CD14-positive monocyte (primary cell): ENCODE measurements at regions not wholly inside any gene's neighbourhood (a gene's known extent, or its start where the extent isn't known, plus 50 kb on each side); places are given as distances from the start of the nearest gene placed in this dataset.

ENCODE experiments used
- DNase-seq, 3 donors: peaks; one replicate each; pipeline ENCODE4 v3.0.0-alpha.2; 2011 to 2022
- H2AFZ ChIP-seq: 2 replicates; pipeline ENCODE4 v1.6.0; 2012; ENCODE audit warnings: mild to moderate bottlenecking, low read depth, low read length, inconsistent platforms; ENCODE audit not compliant: insufficient read depth, poor library complexity, severe bottlenecking
- H3K27ac ChIP-seq, 2 donors: 1 replicate in 1 of 2; 2 replicates in 1 of 2; pipeline ENCODE4 v1.5.1; 2012 to 2013; ENCODE audit warnings: low read length in 2 of 2, control low read depth in 1 of 2, inconsistent platforms in 1 of 2, low read depth in 1 of 2, mild to moderate bottlenecking in 1 of 2
- H3K27me3 ChIP-seq, 2 donors: one replicate each; pipeline versions ENCODE4 v1.6.0 to v1.6.1; 2011 to 2013; ENCODE audit warnings: low read length in 2 of 2; ENCODE audit not compliant: control insufficient read depth in 2 of 2, insufficient read depth in 2 of 2
- H3K36me3 ChIP-seq, 2 donors: replicated peaks in 1 of 2; 1 replicate in 1 of 2; 2 replicates in 1 of 2; pipeline versions ENCODE4 v1.5.1 to v1.6.1; 2012 to 2013; ENCODE audit warnings: low read length in 2 of 2, control low read depth in 1 of 2, inconsistent platforms in 1 of 2, mild to moderate bottlenecking in 1 of 2; ENCODE audit not compliant: insufficient read depth in 2 of 2, control insufficient read depth in 1 of 2
- H3K4me1 ChIP-seq, 2 donors: 1 replicate in 1 of 2; 2 replicates in 1 of 2; pipeline versions ENCODE4 v1.5.1 to v1.6.1; 2012 to 2013; ENCODE audit warnings: low read length in 2 of 2, control low read depth in 1 of 2, inconsistent platforms in 1 of 2, mild to moderate bottlenecking in 1 of 2, moderate library complexity in 1 of 2; ENCODE audit not compliant: insufficient read depth in 2 of 2, control insufficient read depth in 1 of 2
- H3K4me2 ChIP-seq: replicated peaks from 2 replicates; pipeline ENCODE3; 2012; ENCODE audit warnings: low read length, moderate library complexity, mild to moderate bottlenecking; ENCODE audit not compliant: poor library complexity, severe bottlenecking; ENCODE audit errors: extremely low read depth
- H3K4me3 ChIP-seq, 3 experiments: fragments of 200-600 bp in 1 of 3; sonication (generic) in 1 of 3; replicated peaks in 1 of 3; 1 replicate in 2 of 3; 2 replicates in 1 of 3; pipeline ENCODE4 v1.5.1; 2011 to 2013; ENCODE audit warnings: low read length in 3 of 3, mild to moderate bottlenecking in 3 of 3, control low read depth in 2 of 3, low read depth in 2 of 3, inconsistent platforms in 1 of 3, moderate library complexity in 1 of 3
- H3K79me2 ChIP-seq: 2 replicates; pipeline ENCODE4 v1.6.0; 2012; ENCODE audit warnings: mild to moderate bottlenecking, control low read depth, inconsistent platforms, low read length, moderate library complexity; ENCODE audit not compliant: insufficient read depth
- H3K9ac ChIP-seq: 2 replicates; pipeline ENCODE4 v1.6.0; 2017; ENCODE audit warnings: low read length, mild to moderate bottlenecking; ENCODE audit not compliant: insufficient read depth, poor library complexity, severe bottlenecking
- H3K9me3 ChIP-seq, 2 donors: replicated peaks in 1 of 2; 1 replicate in 1 of 2; 2 replicates in 1 of 2; pipeline versions ENCODE4 v1.5.1 to v1.6.1; 2012 to 2013; ENCODE audit warnings: low read length in 2 of 2, control low read depth in 1 of 2; ENCODE audit not compliant: control insufficient read depth in 1 of 2, insufficient read depth in 1 of 2
- H4K20me1 ChIP-seq: 2 replicates; pipeline ENCODE4 v1.6.0; 2012; ENCODE audit warnings: mild to moderate bottlenecking, low read length, control low read depth, moderate library complexity; ENCODE audit not compliant: insufficient read depth
- H3K27ac Mint-ChIP-seq, 7 donors: one replicate each; pipeline ENCODE4 v1.8.0; 2020; ENCODE audit warnings: mild to moderate bottlenecking in 7 of 7, mixed read lengths in 7 of 7, moderate library complexity in 6 of 7, inconsistent platforms in 2 of 7
- H3K27me3 Mint-ChIP-seq, 3 donors: one replicate each; pipeline ENCODE4 v1.8.0; 2021 to 2022; ENCODE audit warnings: low read depth in 3 of 3, mild to moderate bottlenecking in 3 of 3, mixed read lengths in 3 of 3, moderate library complexity in 3 of 3, inconsistent platforms in 1 of 3
- H3K36me3 Mint-ChIP-seq, 2 donors: one replicate each; pipeline ENCODE4 v1.8.0; 2020; ENCODE audit warnings: mixed read lengths in 2 of 2, inconsistent platforms in 1 of 2, mild to moderate bottlenecking in 1 of 2
- H3K4me1 Mint-ChIP-seq: one replicate; pipeline ENCODE4 v1.8.0; 2020; ENCODE audit warnings: mild to moderate bottlenecking, mixed read lengths
- H3K4me3 Mint-ChIP-seq, 2 donors: one replicate each; pipeline ENCODE4 v1.8.0; 2020; ENCODE audit warnings: mild to moderate bottlenecking in 2 of 2, mixed read lengths in 2 of 2, moderate library complexity in 1 of 2
- H3K9me3 Mint-ChIP-seq, 7 donors: one replicate each; pipeline ENCODE4 v1.8.0; 2020 to 2022; ENCODE audit warnings: mixed read lengths in 7 of 7, mild to moderate bottlenecking in 6 of 7, moderate library complexity in 6 of 7, inconsistent platforms in 2 of 7
- CTCF ChIP-seq: fragments of 200-600 bp; IDR thresholded peaks from one replicate; pipeline ENCODE4 v1.8.0; 2022; ENCODE audit warnings: antibody characterized with exemption, mild to moderate bottlenecking
- WGBS: methylation state at CpG from one replicate; pipeline ENCODE4 v1.1.5; 2013; ENCODE audit warnings: missing lambda C conversion rate; ENCODE audit not compliant: insufficient coverage; 5-methylcytosine and 5-hydroxymethylcytosine counted together
- intact Hi-C, 2 donors: fragments of 100-400 bp; cut with micrococcal nuclease; formaldehyde crosslinking; loops; one replicate each; pipeline versions ENCODE4 v1.15.0 to v1.15.1; 2023

GRCh38 chr1:191875994-191876393, 282.3 kb upstream of the RGS18 start:
- Histone ChIP-seq H4K20me1 (no peaks in the 10 kb centered on the region), H3K9me3 (peaks cover 0 to 4% of the 10 kb centered on the region in 2 donors), H3K4me1 (no peaks in the 10 kb centered on the region), H2AFZ (no peak overlapping the region), H3K4me2 (no peak overlapping the region), H3K79me2 (no peaks in the 10 kb centered on the region), H3K4me3 (no peak overlapping the region), H3K36me3 (no peaks in the 10 kb centered on the region), H3K27me3 (no peaks in the 10 kb centered on the region), H3K27ac (no peak overlapping the region), H3K9ac (no peak overlapping the region)
- Mint-ChIP-seq H3K27ac (no peak overlapping the region), H3K4me3 (no peak overlapping the region), H3K27me3 (no peaks in the 10 kb centered on the region), H3K9me3 (peaks cover 0 to 6% (median 2%) of the 10 kb centered on the region in 7 donors), H3K4me1 (no peaks in the 10 kb centered on the region), H3K36me3 (no peaks in the 10 kb centered on the region)
- DNase-seq, result no peak
- no CpG with 5 or more reads among the region's 1 CpG for WGBS
- TF ChIP-seq CTCF, result no peak
- intact Hi-C loops, result no loop called here

GRCh38 chr1:191876631-191877030, 281.6 kb upstream of the RGS18 start:
- no peaks in the 10 kb centered on the region for H3K27me3 ChIP-seq
- H3K4me1 ChIP-seq, result no peaks in the 10 kb centered on the region
- Mint-ChIP-seq H3K4me1 (no peaks in the 10 kb centered on the region), H3K9me3 (peaks cover 0 to 5% (median under 1%) of the 10 kb centered on the region in 7 donors), H3K36me3 (no peaks in the 10 kb centered on the region), H3K27ac (no peak overlapping the region), H3K27me3 (peaks cover 0 to 2% (median 0%) of the 10 kb centered on the region in 3 donors), H3K4me3 (no peak overlapping the region)
- H3K79me2 ChIP-seq, result no peaks in the 10 kb centered on the region
- DNase-seq, result no peak
- no peak overlapping the region for H3K4me2 ChIP-seq
- no CpG with 5 or more reads among the region's 1 CpG for WGBS
- no peaks in the 10 kb centered on the region for H4K20me1 ChIP-seq
- no peak overlapping the region for H3K27ac ChIP-seq
- H3K9me3 ChIP-seq, result peaks cover 0 to 4% of the 10 kb centered on the region in 2 donors
- H3K9ac ChIP-seq, result no peak overlapping the region
- no peak overlapping the region for H3K4me3 ChIP-seq
- H2AFZ ChIP-seq, result no peak overlapping the region
- intact Hi-C loops, result no loop called here
- no peak for TF ChIP-seq CTCF
- no peaks in the 10 kb centered on the region for H3K36me3 ChIP-seq
